ENCODE measurements at regions not wholly inside any gene's neighbourhood (a gene's known extent, or its start where the extent isn't known, plus 50 kb on each side); places are given as distances from the start of the nearest gene placed in this dataset.
A peak's percentile ranks its signal among the peaks of the same experiment; 100 is the strongest.
"Not testable (repeated sequence)": the region's sequence is repeated elsewhere in the genome, so short reads cannot be mapped to it uniquely, and the experiment has no call there.

DNA sequence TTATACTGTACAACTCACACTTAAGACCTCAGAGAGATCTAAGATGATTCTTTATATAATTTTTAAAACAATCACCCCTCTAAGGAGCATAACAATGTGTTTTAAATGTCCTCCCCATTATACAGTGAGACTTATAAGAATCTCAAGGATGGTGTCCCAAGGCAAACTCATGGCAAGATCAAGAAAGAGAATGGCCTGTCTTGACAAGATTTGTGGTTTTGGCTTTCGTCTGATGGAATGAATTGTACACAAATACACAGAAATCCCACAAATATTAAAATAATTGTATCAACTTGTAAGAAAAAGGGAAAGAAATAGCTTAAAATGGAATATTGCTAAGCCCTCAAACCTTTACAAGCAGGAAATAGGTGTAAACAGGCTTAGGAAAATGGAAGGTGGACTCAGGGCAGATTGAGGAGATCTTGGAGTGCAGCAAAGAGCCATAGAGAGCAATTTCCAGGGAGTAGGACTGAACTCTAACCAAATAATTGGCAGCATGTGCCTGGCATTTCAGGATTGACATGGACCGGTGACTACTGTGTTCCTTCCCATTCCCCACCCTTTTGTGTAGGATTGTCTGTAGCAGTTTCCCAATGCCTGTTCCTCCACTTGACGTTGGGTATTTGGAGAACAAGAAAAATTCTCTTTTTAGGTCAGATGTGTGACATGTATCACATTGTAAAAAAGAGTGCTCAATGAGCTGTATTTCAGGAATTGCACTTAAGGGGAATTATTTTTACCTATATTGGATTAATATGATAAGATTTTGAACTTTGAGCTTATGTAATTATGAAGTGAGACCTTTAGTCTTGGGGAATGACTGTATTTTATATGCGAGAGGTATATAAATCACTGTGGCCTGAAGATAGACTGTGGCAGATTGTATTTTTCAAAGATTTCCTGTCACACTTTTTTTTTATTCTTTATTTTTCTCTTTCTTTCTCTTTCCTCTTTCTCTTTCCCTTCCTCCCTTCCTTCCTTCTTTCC, 317.8 kb upstream of the SLITRK3 start:
- no peak for DNase-seq

DNA sequence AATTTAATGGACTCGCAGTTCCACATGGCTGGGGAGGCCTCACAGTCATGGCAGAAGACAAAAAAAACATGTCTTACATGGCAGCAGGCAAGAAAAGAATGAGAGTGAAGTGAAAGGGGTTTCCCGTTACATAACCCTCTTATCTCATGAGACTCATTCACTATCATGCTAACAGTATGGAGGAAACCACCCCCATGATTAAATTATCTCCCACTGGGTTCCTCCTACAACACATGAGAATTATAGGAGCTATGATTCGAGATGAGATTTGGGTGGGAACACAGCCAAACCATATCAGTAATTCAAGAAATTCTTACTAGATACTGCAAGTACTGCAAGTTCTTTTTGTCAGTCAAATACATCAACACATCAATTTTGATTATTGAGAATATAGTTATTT, 311.4 kb upstream of the SLITRK3 start:
- no peak for DNase-seq

DNA sequence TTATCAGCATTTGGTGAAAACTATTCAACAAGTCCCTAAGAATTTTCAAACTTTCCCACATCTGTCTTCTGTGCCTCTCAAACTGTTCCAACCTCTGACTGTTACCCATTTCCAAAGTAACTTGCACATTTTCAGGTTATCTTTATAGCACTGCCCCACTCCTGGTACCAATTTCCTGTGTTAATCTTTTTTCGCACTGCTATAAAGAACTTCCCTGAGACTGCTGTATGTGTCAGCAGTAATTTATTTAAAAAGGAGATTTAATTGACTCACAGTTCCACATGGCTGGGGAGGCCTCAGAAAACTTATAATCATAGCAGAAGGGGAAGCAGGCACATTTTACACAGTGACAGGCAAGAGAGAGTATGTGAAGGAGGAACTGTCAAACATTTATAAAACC, 310.9 kb upstream of the SLITRK3 start:
- no peak for DNase-seq

DNA sequence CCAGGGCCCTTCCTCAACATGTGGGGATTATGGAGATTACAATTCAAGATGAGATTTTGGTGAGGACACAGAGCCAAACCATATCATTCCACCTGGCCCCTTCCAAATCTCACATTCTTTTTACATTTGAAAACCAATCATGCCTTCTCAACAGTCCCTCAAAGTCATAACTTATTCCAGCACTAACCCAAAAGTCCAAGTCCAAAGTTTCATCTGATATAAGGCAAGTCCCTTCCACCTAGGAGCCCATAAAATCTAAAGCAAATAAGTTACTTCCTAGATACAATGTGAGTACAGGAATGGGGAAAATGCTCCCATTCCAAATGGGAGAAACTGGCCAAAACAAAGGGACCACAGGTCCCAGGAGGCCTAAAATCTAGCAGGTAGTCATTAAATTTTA, 309.5 kb upstream of the SLITRK3 start:
- DNase-seq, result no peak

DNA sequence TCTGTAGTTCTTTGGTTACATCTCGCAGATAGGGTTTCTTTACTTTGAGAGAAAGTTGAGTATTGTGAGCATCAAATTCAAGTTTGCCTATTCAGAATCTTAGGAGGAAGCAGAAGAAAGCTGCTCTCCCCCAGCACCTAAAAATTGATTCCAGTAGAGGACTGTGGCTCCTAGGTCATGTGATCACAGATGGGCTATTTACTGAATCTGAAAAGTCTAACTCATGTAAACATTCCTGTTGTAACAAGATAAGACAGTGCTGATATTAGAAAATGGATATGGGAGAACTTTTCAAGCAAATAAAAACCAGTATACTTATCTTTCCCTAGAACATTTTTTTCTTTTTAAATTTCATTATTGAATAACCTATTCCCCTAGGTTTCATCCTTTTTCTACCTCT, 308.4 kb upstream of the SLITRK3 start:
- DNase-seq, result no peak

DNA sequence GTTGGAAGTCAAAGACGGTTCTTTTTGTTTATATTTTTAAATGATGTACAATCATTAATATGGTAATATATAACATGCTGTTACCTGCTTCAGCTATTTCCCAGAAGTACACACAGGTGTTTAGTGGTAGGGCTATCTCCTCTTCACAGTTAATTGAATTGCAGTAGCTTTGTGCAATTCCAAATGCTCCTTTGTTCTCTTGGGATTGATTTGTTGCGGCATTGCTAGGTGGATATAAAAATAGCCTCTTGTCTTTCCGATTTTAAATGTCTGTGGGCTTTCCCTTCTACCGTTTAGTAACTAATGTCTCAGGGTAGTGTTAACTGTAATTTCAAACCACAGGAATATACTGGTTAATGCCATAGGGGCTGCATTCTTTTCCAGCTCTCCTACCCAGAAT, 307.6 kb upstream of the SLITRK3 start:
- DNase-seq, result peak in 1 of 2 experiments; percentile 3

DNA sequence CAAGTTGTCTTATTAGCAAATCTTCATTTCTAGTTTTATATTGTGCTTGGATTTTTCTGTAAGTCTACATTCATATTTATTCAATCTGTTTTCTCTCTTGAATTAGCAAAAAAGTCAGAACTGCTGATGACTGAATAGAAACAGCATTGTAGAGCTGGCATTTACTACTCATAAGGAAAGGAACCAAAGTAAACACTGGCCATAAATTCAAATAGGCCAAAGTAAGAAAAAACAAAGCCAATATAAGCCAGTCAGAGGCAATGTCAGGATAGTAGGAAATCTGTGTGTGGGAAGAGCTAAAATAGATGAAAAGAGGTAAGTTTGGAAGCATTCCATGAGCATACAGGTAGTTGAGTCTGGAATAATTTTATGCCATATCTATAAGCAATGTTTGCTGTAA, 307.2 kb upstream of the SLITRK3 start:
- DNase-seq, result no peak

DNA sequence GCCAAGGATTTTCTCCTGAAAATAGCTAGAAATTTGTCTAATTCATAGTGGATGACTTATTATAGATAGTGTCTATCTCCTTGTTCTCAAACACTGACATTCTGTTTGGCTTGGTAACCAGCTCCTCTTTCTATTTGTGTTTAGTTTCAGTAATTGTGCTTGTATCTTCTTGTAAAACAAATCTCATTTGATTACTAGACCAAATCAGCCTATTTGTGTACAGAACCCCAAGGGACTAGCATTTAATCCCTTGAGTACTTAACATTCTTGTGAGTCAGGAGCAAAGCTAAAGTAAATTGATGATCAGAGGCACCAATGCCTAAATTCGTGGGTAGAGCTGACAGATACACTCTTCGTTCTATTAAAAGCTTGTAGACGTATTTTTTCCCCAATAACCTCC, 306.5 kb upstream of the SLITRK3 start:
- no peak for DNase-seq

DNA sequence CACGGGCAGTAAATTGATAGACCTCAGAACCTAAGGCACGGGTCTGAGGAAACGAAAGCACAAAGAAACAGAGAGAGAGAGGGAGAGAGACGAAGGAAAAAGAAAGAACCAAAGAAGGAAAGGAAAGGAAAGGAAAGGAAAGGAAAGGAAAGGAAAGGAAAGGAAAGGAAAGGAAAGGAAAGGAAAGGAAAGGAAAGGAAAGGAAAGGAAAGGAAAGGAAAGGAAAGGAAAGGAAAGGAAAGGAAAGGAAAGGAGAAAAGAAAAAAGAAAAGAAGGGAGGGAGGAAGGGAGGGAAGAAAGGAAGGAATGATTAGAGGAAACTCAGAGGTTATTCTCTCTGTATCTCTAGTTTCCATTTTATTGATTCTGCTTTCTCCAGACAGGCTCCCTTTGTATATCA, 302.6 kb upstream of the SLITRK3 start:
- not testable (repeated sequence) for DNase-seq

DNA sequence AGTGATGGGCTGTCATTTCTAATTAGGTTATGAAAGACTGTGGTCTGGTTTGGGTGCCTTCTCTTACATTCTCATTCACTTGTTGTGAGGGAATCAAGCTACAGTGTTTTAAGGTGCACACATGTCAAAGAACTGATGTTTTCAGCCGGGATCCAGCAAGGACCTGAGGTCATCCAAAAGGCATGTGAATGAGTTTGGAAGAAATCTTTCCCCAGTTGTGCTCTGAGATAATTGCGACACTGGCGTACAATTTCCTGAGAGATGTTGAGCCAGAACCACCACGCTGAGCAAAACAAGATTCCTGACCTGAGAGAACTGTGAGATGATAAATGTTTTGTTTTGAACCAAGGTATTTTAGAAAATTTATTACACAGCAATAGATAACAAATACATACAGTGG, 295.3 kb upstream of the SLITRK3 start:
- DNase-seq, result no peak

DNA sequence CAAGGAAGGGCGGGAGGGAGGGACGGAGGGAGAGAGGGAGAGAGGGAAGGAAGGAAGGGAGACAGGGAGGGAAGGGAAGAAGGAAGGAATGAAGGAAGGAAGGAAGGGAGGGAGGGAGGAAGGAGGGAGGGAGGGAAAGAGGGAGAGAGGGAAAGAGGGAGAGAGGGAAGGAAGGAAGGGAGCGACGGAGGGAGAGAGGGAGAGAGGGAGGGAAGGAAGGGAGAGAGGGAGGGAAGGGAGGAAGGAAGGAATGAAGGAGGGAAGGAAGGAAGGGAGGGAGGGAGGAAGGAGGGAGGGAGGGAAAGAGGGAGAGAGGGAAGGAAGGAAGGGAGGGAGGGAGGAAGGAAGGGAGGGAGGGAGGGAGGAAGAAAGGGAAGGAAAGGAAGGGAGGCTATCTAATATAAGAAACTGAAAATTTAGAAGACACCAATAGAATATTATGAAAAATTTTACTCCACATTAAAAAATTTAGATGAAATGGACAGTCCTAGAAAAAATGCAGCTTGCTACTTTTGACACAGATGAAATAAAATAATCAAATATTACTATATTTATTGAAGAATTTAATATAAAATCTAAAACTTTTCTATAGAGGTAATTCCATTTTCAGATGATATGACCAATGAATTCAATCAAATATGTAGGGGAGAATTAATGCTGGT, 280.3 kb upstream of the SLITRK3 start:
- DNase-seq, result no peak

DNA sequence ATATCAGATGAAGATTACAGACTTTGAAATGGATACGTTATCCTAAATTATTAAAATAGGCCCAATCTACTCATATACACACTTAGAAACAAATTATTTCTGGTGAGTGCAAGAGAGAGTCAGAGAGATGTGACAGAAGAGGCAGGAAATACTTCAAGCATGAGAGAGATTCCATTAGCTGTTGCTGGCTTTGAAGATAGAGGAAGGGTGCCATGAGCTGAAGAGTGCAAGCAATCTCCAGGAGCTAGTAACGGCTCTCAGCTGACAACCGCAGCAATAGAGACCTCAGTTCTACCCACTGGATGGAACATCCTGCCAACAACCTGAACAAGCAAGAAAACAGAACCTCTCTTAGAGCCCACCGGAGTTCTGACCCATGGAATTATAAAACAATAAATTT, 270.7 kb upstream of the SLITRK3 start:
- DNase-seq, result no peak

DNA sequence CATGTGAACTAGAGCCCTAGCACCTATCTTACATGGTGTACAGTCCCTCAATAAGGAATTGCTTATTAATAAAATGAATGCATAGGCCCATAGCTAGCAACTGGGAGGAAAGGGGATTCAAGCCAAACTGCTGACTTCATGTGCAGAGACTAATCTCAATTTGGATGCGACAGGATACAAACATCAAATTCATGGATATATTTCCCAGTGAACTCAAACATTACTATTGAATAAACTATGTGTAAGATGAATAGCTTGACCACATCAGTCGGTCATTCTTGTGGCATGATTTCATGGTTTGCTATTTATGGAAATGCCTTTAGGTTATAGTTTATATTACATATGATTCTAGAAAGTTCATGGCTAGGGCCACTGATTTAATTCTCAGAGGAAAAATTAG, 268.6 kb upstream of the SLITRK3 start:
- DNase-seq, result no peak

DNA sequence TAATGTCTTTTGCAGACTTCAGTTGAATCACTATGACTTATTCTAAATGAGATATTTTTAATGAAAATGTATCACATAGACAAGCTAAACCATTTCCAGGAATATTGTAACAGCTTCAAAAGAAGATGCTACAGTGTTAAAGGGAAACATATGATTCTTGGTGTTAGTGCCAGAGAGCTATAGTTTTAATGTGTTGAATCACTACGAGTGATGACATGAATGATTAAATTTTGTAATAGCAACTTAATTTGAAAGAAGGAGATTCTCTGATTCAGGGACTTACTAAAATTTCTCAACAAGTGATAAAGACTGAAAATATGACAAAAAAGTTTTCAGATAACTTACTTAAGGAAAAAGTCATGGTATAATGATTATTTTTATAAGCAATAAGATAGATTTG, 267.3 kb upstream of the SLITRK3 start:
- no peak for DNase-seq

DNA sequence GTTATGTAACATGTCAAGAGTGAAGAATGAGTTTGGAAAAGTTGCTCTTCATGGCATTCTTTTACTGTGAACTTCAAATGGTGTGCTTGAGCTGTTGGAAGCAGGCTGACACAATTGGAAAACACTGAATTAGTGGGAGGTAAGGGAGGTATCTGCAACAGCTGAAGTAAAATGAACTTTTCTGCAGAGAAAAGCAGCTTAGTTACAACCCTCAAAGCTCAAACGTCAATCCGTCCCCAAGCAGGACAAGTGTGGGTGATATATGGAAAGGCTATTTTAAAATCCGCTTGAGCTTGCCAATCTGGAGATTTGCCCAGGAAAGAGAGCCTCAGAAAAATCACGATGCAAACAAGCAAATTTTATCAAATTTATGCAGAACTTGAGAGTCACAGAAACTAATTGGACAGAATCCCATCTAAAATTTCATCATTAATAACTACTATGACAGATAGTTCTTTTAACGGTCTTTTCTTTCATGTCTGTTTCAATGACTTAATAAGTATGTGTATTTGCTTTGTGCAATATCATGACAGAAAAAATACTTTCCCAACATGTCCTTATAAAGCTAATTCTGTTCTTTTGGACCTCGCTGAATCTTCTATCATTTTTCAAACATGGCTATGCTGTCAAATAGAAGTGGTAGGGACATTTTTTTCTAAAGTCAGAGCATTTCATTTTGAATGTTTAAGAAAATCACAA, 266.6 kb upstream of the SLITRK3 start:
- DNase-seq, result no peak

DNA sequence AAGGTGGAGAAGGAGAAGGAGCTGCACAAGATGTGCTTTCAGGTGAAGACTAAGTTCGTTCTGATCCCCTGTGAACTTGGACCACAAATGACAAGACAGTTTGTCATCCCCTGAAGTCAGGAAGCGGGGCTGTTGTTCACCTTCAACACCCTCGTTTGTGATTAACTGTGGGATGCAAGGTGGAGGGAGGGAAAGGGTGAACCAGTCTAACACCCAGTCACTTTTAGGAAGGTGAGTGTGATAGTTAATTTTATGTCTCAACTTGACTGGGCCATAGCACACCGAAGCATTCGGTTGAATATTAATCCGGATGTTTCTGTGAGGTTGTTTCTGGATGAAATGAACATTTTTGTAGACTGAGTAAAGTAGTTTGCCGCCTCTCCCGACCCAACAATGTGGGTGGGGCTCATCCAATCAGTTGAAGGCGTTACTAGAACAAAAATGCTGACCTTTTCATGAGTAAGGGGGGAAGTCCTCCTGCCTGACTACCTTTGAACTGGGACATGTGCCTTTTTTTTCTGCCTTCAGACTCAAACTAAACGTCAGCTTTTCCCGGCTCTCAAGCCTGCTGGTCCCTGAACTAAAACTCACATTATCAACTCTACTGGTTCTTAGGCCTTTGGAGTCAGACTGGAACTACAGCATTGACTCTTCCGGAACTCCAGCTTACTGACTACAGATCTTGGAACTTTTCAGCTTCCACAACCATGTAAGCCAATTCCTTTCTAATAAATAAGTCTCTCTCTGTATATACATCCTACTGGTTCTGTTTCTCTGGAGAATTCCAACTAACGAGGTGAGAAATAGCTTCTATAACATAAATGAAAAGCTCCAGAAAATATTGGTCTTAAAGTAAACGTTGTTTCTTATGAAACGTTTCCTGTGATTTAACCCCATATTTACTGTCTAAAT, 264.0 kb upstream of the SLITRK3 start:
- DNase-seq, result no peak

DNA sequence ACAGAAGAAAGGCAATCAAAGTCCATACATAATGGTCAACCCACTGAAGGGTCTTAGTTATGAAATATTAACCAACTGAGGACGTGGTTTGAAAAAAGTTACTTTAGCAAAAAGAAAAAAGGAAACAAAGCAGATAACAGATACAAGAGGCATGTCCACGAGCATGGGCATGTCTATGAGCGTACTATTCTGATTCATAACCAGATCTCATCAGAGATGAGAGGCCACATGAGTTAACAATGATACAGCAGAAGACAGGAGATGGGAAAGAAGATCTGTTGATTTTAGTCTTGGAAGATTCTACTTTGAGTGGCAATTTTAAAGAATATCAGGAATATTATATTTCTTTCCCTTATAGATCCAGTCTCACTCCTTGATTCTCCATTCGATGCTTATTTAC, 262.9 kb upstream of the SLITRK3 start:
- DNase-seq, result no peak

DNA sequence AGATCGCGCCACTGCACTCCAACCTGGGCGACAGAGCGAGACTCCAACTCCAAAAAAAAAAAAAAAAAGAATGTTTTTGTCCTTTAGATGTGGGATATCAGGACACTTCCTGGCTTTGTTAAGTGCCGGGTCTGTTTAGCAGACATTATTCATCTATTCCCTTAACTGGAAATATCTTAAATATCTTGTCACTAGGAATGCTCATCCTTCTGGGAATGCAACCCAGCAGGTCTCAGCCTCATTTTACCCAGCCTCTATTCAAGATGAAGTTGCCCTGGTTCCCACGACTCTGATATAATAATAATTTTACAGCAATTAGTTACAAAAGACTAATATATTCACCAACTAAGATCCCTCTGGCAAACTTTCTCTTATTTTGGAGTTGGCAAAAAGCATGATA, 260.9 kb upstream of the SLITRK3 start:
- DNase-seq, result no peak

DNA sequence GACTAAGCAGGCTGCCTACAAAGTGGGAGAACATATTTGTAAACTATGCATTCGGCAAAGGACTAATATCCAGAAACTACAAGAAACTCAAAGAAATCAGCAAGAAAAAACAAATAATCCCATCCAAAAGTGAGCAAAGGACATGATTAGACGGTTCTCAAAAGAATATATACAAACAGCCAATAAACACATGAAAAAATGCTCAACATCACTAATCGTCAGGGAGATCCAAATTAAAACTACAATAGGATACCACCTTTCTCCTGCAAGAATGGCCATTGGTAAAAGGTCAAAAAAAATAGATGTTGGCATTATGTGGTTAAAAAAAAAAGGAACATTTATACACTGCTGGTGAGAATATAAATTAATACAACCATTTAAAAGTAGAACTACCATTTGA, 259.6 kb upstream of the SLITRK3 start:
- DNase-seq, result no peak

DNA sequence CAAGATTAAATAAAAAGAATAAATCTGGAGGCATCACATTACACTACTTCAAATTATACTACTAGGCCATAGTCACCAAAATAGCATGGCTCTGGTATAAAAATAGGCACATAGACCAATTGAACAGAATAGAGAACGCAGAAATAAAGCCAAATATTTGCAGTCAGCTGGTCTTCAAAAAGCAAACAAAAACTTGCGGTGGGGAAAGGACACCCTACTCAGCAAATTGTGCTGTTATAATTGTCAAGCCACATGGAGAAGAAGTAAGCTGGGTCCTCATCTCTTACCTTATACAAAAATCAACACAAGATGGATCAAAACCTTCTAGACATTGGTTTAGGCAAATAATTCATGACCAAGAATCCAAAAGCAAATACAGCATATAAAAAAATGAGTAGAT, 259.2 kb upstream of the SLITRK3 start:
- DNase-seq, result no peak

DNA sequence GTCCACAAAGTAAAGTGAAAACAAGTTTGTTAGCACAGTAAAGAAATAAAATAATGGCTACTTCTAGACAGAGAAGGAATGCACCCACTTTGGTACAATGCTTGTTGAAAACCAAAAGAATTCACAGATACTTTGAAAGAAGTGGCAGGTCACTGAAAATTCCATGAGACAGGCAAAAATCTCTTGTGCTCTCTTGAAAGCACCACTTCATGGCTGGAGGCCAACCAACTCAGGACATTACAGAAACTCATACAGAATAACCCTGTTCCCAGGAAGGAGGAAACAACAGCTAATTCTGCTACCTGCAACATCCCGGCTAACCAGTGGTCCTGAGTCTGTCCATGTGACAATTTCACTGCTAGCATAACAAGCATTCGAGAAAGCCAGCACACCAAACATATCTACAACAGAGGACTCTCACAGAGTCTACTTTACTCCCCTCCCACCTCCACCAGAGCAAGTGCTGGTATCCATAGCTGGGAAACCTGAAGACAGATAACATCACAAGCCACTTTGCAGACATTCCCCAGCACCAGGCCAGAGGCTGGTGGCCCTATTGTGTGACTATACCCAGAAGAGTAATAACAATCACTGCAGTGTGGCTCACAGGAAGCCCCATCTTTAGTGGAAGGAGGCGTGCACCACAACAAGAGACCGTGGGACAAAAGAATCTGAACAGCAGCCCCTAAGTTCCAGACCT, 255.3 kb upstream of the SLITRK3 start:
- no peak for DNase-seq

DNA sequence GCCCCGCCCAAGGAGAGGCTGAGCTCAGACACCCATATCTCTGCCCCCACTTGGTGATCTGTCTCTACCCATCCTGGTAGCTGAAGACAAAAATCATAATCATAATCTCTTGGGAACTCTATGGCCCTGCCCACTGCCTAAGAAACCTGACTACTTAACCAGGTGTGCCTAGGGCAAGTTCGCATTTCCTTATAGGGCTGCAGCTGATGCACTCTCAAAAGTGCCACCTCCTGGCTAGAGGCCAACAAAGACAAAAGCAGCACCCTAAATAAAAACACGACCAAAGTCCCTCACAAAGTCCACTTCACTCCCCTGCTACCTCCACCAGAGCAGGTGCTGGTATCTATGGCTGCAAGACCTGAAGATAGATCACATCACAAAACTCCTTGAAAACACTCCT, 250.4 kb upstream of the SLITRK3 start:
- no peak for DNase-seq

Measured in NCI-H187 (cell line).